ENCODE measurements at regions not wholly inside any gene's neighbourhood (a gene's known extent, or its start where the extent isn't known, plus 50 kb on each side); places are given as distances from the start of the nearest gene placed in this dataset.
"Not testable (repeated sequence)": the region's sequence is repeated elsewhere in the genome, so short reads cannot be mapped to it uniquely, and the experiment has no call there.

DNA sequence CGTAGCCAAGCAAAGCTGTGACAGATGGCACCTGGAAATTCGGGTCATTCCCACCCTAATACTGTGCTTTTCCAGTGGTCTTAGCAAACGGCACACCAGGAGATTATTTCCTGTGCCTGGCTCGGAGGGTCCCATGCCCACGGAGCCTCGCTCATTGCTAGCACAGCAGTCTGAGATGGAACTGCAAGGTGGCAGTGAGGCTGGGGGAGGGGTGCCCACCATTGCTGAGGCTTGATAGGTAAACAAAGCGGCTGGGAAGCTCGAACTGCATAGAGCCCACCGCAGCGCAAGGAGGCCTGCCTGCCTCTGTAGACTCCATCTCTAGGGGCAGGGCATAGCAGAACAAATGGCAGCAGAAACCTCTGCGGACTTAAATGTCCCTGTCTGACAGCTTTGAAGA, 942.8 kb downstream of the METTL15 start:
- TF ChIP-seq, protein P1, sequence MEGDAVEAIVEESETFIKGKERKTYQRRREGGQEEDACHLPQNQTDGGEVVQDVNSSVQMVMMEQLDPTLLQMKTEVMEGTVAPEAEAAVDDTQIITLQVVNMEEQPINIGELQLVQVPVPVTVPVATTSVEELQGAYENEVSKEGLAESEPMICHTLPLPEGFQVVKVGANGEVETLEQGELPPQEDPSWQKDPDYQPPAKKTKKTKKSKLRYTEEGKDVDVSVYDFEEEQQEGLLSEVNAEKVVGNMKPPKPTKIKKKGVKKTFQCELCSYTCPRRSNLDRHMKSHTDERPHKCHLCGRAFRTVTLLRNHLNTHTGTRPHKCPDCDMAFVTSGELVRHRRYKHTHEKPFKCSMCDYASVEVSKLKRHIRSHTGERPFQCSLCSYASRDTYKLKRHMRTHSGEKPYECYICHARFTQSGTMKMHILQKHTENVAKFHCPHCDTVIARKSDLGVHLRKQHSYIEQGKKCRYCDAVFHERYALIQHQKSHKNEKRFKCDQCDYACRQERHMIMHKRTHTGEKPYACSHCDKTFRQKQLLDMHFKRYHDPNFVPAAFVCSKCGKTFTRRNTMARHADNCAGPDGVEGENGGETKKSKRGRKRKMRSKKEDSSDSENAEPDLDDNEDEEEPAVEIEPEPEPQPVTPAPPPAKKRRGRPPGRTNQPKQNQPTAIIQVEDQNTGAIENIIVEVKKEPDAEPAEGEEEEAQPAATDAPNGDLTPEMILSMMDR (IDR thresholded peaks at IDR 0.05; ENCODE audit: borderline replicate concordance, extremely low read depth, low read length, poor library complexity, severe bottlenecking): not testable (repeated sequence)
- TF ChIP-seq EZH2 (IDR thresholded peaks at IDR 0.05; ENCODE audit: borderline replicate concordance, low read depth, low read length, severe bottlenecking): not testable (repeated sequence)

All from DND-41 (cell line).